ENCODE measurements at regions not wholly inside any gene's neighbourhood (a gene's known extent, or its start where the extent isn't known, plus 50 kb on each side); places are given as distances from the start of the nearest gene placed in this dataset.

DNA sequence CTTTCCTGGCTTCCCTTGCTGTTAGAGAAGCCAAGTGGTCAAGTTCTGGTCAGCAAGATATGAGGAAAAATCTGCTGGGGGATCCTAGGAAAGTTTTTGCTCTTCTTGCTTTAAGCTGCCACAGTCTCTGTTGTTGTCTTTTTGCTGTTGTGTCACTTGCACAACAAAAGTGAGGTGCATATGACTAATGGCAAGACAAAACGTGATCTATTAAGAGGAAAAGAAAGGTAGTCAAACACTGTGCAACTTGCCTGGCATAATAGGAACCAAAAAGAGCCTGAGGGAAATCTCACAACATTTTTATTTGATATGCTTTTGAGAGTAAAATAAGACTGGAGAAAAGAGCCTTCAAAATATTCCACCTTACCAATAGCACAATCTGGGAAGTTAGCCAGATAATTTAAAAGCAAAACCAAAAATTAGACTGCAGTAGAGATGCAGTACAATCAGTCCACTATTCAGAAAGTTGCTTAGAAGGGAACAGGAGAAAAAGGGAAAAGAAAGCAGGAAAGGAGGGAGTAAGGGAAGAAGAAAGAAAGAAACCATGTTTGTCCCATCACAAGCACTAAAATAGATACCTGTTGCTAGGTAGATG lies 110.0 kb upstream of the SLC4A7 start:
- no peak overlapping the region for H2BK5ac ChIP-seq (ENCODE audit: insufficient read length, low read length)
- H3K9ac ChIP-seq (ENCODE audit: extremely low read depth, insufficient read length, low read length): no peak overlapping the region
- DNase-seq: no peak
- no peaks in the 10 kb centered on the region for H3K79me2 ChIP-seq (ENCODE audit: insufficient read depth, low read length)
- H3K36me3 Mint-ChIP-seq (ENCODE audit: insufficient read depth in 1 of 3, low read depth in 3 of 3): no peaks in the 10 kb centered on the region
- peaks cover 5% of the 10 kb centered on the region; the same call in 1 of the 2 replicates for H3K4me1 ChIP-seq (ENCODE audit: insufficient read depth, low read length)
- H3K9me3 ChIP-seq (ENCODE audit: control insufficient read depth, low read depth, low read length): no peaks in the 10 kb centered on the region
- H3K4ac ChIP-seq (ENCODE audit: low read depth, low read length): no peak overlapping the region
- H3K27me3 ChIP-seq (ENCODE audit: insufficient read depth, low read length): no peaks in the 10 kb centered on the region
- H2AFZ ChIP-seq (ENCODE audit: low read length): no peak overlapping the region
- H4K20me1 ChIP-seq (ENCODE audit: control insufficient read depth, insufficient read depth, insufficient read length): no peaks in the 10 kb centered on the region
- no peak overlapping the region for H2BK12ac ChIP-seq (ENCODE audit: insufficient read length, low read depth, low read length)
- H3K4me2 ChIP-seq (ENCODE audit: insufficient read depth, insufficient read length, low read length): no peak overlapping the region
- no peak overlapping the region for H2BK15ac ChIP-seq (ENCODE audit: low read depth, low read length)
- H3K18ac ChIP-seq (ENCODE audit: insufficient read length, low read depth, low read length): no peak overlapping the region
- no peaks in the 10 kb centered on the region for H3K79me1 ChIP-seq (ENCODE audit: insufficient read depth, low read depth, low read length, poor library complexity, severe bottlenecking)
- H4K91ac ChIP-seq (ENCODE audit: insufficient read length, low read depth, low read length): no peak overlapping the region
- no peak overlapping the region for H3K14ac ChIP-seq (ENCODE audit: insufficient read depth, low read length)
- no peaks in the 10 kb centered on the region for H3K23me2 ChIP-seq (ENCODE audit: insufficient read length, low read depth, low read length, poor library complexity, severe bottlenecking)
- no CpG with 5 or more reads among the region's 1 CpG for WGBS (ENCODE audit: extremely low coverage, insufficient read length, low lambda C conversion rate)
- no peak overlapping the region for H2BK120ac ChIP-seq (ENCODE audit: low read depth, low read length, poor library complexity, severe bottlenecking)
- no peak overlapping the region for H3K4me3 Mint-ChIP-seq
- H3K4me1 Mint-ChIP-seq: peaks cover 31 to 34% of the 10 kb centered on the region in 2 experiments
- TF ChIP-seq, protein P1, sequence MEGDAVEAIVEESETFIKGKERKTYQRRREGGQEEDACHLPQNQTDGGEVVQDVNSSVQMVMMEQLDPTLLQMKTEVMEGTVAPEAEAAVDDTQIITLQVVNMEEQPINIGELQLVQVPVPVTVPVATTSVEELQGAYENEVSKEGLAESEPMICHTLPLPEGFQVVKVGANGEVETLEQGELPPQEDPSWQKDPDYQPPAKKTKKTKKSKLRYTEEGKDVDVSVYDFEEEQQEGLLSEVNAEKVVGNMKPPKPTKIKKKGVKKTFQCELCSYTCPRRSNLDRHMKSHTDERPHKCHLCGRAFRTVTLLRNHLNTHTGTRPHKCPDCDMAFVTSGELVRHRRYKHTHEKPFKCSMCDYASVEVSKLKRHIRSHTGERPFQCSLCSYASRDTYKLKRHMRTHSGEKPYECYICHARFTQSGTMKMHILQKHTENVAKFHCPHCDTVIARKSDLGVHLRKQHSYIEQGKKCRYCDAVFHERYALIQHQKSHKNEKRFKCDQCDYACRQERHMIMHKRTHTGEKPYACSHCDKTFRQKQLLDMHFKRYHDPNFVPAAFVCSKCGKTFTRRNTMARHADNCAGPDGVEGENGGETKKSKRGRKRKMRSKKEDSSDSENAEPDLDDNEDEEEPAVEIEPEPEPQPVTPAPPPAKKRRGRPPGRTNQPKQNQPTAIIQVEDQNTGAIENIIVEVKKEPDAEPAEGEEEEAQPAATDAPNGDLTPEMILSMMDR (conservative IDR thresholded peaks at IDR 0.05): no peak
- no peak overlapping the region for H3K23ac ChIP-seq (ENCODE audit: insufficient read length, low read depth, low read length)
- no peak overlapping the region for H3K56ac ChIP-seq (ENCODE audit: insufficient read length, low read depth, low read length)
- no peak overlapping the region for H2AK5ac ChIP-seq (ENCODE audit: insufficient read length, low read length)
- H4K5ac ChIP-seq (ENCODE audit: insufficient read length, low read depth, low read length): no peak overlapping the region
- H4K8ac ChIP-seq (replicated peaks; ENCODE audit: insufficient read length, low read depth, low read length): no peak overlapping the region
- H3T11ph ChIP-seq (ENCODE audit: low read length): no peak overlapping the region
- H2BK20ac ChIP-seq (ENCODE audit: low read depth, low read length, poor library complexity, severe bottlenecking): no peak overlapping the region
- H3K9me3 Mint-ChIP-seq: no peaks in the 10 kb centered on the region
- no peaks in the 10 kb centered on the region for H3K27me3 Mint-ChIP-seq (ENCODE audit: low read depth)
- H3K27ac Mint-ChIP-seq: no peak overlapping the region
- H3K27ac ChIP-seq (ENCODE audit: insufficient read length, low read depth, low read length): no peak overlapping the region
